ENCODE measurements at regions not wholly inside any gene's neighbourhood (a gene's known extent, or its start where the extent isn't known, plus 50 kb on each side); places are given as distances from the start of the nearest gene placed in this dataset.

DNA sequence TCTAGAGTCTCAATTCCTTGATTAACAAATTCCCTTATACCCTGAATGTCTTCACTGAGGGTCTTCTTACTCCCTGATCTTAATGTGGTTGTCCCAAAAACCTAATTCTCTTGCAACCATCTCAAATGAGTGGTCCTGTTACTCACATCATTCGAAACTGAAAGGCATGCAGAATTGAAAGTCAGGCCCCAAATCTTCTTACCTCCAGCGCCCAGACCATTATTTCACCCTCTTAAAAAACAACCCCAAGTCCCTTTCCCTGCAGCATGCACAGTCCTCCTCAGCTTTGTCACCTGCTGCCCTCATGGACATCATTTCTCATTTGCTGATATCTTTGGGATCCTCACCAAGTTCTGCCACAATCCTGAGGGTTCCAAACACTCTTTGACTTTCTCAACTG, 230.1 kb downstream of the SEC16B start:
- H3K27me3 Mint-ChIP-seq, result no peaks in the 10 kb centered on the region
- ATAC-seq (no peak), DNase-seq (no peak)
- POLR2A ChIA-PET, result no interaction called here
- H3K4me1 Mint-ChIP-seq (ENCODE audit: low read depth), result no peaks in the 10 kb centered on the region
- peaks cover 1% of the 10 kb centered on the region for H3K9me3 Mint-ChIP-seq
- intact Hi-C loops (cut with micrococcal nuclease), result no loop called here
- H3K27ac Mint-ChIP-seq, result no peak overlapping the region
- H3K36me3 Mint-ChIP-seq (ENCODE audit: low read depth), result no peaks in the 10 kb centered on the region
- no peak for TF ChIP-seq CTCF (IDR thresholded peaks at IDR 0.05)
- no peak overlapping the region for H3K4me3 Mint-ChIP-seq
- CTCF ChIA-PET, result no interaction called here

DNA sequence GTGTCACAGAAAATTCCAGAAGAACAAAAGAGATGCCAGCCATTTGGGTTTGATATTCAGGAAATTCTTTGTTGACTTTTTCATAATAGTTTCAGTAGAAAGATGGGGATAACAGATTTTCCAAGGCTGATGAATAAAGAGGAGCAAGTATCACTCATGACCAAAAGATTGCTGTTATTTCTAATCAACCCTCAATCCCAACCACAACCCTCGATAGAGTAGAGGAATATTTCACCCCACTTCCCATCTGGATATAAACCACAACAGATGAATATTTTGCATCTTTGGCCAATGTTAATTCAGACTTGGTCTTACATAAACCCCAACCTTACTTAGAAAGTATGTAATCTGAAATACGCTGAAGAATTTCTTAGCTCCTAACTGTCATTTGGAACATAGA, 232.4 kb downstream of the SEC16B start:
- Mint-ChIP-seq H3K27ac (no peak overlapping the region), H3K9me3 (peaks cover 5% of the 10 kb centered on the region), H3K36me3 (ENCODE audit: low read depth) (no peaks in the 10 kb centered on the region), H3K27me3 (no peaks in the 10 kb centered on the region), H3K4me3 (no peak overlapping the region), H3K4me1 (ENCODE audit: low read depth) (no peaks in the 10 kb centered on the region)
- ChIA-PET CTCF (interaction anchor here (0.6 kb wide), 1 partner anchor 230 kb away, joined by 3 read pairs; no protein-coding TSS in a partner anchor), POLR2A (no interaction called here)
- no peak for TF ChIP-seq CTCF (IDR thresholded peaks at IDR 0.05)
- no peak for ATAC-seq
- intact Hi-C loops (cut with micrococcal nuclease), result no loop called here
- DNase-seq, result no peak

GRCh38 chr1:177732178-177732577, 237.7 kb downstream of the SEC16B start:
- Mint-ChIP-seq H3K36me3 (ENCODE audit: low read depth) (no peaks in the 10 kb centered on the region), H3K4me3 (no peak overlapping the region), H3K27ac (no peak overlapping the region), H3K4me1 (ENCODE audit: low read depth) (no peaks in the 10 kb centered on the region), H3K27me3 (no peaks in the 10 kb centered on the region), H3K9me3 (peaks cover 11% of the 10 kb centered on the region)
- ChIA-PET CTCF (no interaction called here), POLR2A (no interaction called here)
- intact Hi-C loops (cut with micrococcal nuclease), result no loop called here
- DNase-seq (peak; percentile 20), ATAC-seq (no peak)
- no peak for TF ChIP-seq CTCF (IDR thresholded peaks at IDR 0.05)

- ChIA-PET POLR2A (no interaction called here), CTCF (no interaction called here)
- H3K27ac Mint-ChIP-seq, result no peak overlapping the region
- ATAC-seq (no peak), DNase-seq (no peak)
- no peaks in the 10 kb centered on the region for H3K27me3 Mint-ChIP-seq
- no peak for TF ChIP-seq CTCF (IDR thresholded peaks at IDR 0.05)
- intact Hi-C loops (cut with micrococcal nuclease), result no loop called here
- no peak overlapping the region for H3K4me3 Mint-ChIP-seq
- peaks cover 20% of the 10 kb centered on the region for H3K9me3 Mint-ChIP-seq
- H3K36me3 Mint-ChIP-seq (ENCODE audit: low read depth), result no peaks in the 10 kb centered on the region
- H3K4me1 Mint-ChIP-seq (ENCODE audit: low read depth), result no peaks in the 10 kb centered on the region
Observed at GRCh38 chr1:177729646-177730045, 240.2 kb downstream of the SEC16B start.

GRCh38 chr1:177723533-177723932, 246.3 kb downstream of the SEC16B start:
- Mint-ChIP-seq H3K4me3 (no peak overlapping the region), H3K27ac (no peak overlapping the region), H3K36me3 (ENCODE audit: low read depth) (no peaks in the 10 kb centered on the region), H3K27me3 (no peaks in the 10 kb centered on the region), H3K4me1 (ENCODE audit: low read depth) (no peaks in the 10 kb centered on the region), H3K9me3 (peaks cover 25% of the 10 kb centered on the region)
- ATAC-seq, result no peak
- no peak for DNase-seq
- ChIA-PET CTCF (no interaction called here), POLR2A (no interaction called here)
- intact Hi-C loops (cut with micrococcal nuclease), result no loop called here
- TF ChIP-seq CTCF (IDR thresholded peaks at IDR 0.05), result no peak

Data from activated CD8-positive, alpha-beta T cell treated with anti-CD3 and anti-CD28 coated beads for 36 hours (primary cell).